Vagina (tissue), 2 donors: ENCODE measurements at regions not wholly inside any gene's neighbourhood (a gene's known extent, or its start where the extent isn't known, plus 50 kb on each side); places are given as distances from the start of the nearest gene placed in this dataset.

Experiments
- DNase-seq, 2 donors: peaks; one replicate each; pipeline ENCODE4 v3.0.0-alpha.2; 2017; ENCODE audit errors: extremely low spot score in 2 of 2
- H3K27ac ChIP-seq: fragments of 200-600 bp; sonication (generic); one replicate; pipeline ENCODE4 v1.5.1; 2019
- H3K27me3 ChIP-seq: fragments of 200-600 bp; sonication (generic); one replicate; pipeline ENCODE4 v1.5.1; 2019
- H3K36me3 ChIP-seq, 2 donors: fragments of 200-600 bp; sonication (generic); one replicate each; pipeline ENCODE4 v1.5.1; 2017 to 2019
- H3K4me1 ChIP-seq: fragments of 200-600 bp; sonication (generic); one replicate; pipeline ENCODE4 v1.5.1; 2019
- H3K4me3 ChIP-seq, 2 donors: fragments of 200-600 bp; sonication (generic); 1 replicate in 1 of 2; 2 replicates in 1 of 2; pipeline ENCODE4 v1.5.1; 2016 to 2019
- H3K9me3 ChIP-seq: fragments of 200-600 bp; sonication (generic); one replicate; pipeline ENCODE4 v1.5.1; 2019
- POLR2A ChIP-seq, 2 donors: fragments of 450-650 bp; IDR thresholded peaks; one replicate each; pipeline ENCODE4 v1.6.1; 2017; ENCODE audit warnings: antibody characterized with exemption in 2 of 2, mild to moderate bottlenecking in 2 of 2, moderate library complexity in 2 of 2
- POLR2AphosphoS5 ChIP-seq, 2 donors: sonication (generic); formaldehyde crosslinking; IDR thresholded peaks; one replicate each; pipeline ENCODE4 v1.9.0; 2017; ENCODE audit warnings: antibody characterized with exemption in 2 of 2, mild to moderate bottlenecking in 2 of 2, low read depth in 1 of 2; ENCODE audit not compliant: insufficient read depth in 1 of 2
- intact Hi-C: fragments of 100-400 bp; cut with DNase I; formaldehyde crosslinking; loops from one replicate; pipeline ENCODE4 v1.15.1; 2023
- TF ChIP-seq, protein P1 (sequence below), 3 experiments: fragments of 450-650 bp in 2 of 3; fragments of 200-600 bp in 1 of 3; sonication (generic) in 1 of 3; IDR thresholded peaks; one replicate each; pipeline ENCODE4 v1.5.1; 2017 to 2019; ENCODE audit warnings: antibody characterized with exemption in 3 of 3, mild to moderate bottlenecking in 2 of 3, moderate library complexity in 2 of 3

DNA sequence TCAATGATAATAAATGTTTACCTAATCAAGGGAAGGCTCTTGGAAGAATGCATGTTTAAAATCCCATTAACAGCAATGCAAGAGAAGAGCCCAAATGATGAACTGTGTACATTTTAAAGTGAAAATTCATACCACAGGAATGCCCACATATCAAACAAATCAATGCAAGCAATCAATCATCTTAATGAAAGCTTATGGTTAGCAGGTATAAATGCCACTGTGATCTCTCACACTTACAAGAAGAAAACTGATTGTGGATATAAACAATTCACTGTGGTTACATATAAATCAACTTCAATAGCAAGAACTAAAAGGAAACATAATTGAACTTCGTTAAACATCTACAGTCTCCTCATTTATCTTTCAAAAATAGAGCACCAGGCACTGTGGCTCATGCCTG is 161.0 kb upstream of the RORB start:
- Histone ChIP-seq H3K4me3 (no peak overlapping the region), H3K9me3 (no peaks in the 10 kb centered on the region), H3K27ac (no peak overlapping the region), H3K27me3 (no peaks in the 10 kb centered on the region), H3K36me3 (no peaks in the 10 kb centered on the region), H3K4me1 (no peaks in the 10 kb centered on the region)
- intact Hi-C loops: no loop called here
- TF ChIP-seq, protein P1, sequence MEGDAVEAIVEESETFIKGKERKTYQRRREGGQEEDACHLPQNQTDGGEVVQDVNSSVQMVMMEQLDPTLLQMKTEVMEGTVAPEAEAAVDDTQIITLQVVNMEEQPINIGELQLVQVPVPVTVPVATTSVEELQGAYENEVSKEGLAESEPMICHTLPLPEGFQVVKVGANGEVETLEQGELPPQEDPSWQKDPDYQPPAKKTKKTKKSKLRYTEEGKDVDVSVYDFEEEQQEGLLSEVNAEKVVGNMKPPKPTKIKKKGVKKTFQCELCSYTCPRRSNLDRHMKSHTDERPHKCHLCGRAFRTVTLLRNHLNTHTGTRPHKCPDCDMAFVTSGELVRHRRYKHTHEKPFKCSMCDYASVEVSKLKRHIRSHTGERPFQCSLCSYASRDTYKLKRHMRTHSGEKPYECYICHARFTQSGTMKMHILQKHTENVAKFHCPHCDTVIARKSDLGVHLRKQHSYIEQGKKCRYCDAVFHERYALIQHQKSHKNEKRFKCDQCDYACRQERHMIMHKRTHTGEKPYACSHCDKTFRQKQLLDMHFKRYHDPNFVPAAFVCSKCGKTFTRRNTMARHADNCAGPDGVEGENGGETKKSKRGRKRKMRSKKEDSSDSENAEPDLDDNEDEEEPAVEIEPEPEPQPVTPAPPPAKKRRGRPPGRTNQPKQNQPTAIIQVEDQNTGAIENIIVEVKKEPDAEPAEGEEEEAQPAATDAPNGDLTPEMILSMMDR (IDR thresholded peaks at IDR 0.05): no peak
- TF ChIP-seq POLR2A (IDR thresholded peaks at IDR 0.05): no peak
- TF ChIP-seq POLR2AphosphoS5 (IDR thresholded peaks at IDR 0.05; ENCODE audit: insufficient read depth in 1 of 2, low read depth in 1 of 2): no peak
- no peak for DNase-seq

DNA sequence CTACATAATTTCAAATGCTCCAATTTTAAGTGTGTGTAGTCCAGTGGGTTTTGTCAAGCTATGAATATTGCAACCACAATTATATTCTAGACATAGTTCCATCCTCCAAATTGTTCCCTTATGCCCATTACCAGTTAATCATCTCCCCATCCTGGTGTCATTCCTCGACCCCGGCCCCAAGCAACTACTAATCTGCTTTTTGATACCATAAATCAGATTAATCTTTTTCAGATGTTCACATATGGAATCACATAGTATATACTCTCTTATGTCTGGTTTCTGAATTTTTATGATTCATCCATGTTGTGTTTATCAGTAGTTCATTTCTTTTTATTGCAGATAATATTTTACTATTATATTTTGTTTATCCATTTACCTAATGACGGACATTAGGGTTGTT is 148.4 kb upstream of the RORB start:
- H3K27ac ChIP-seq: no peak overlapping the region
- intact Hi-C loops: no loop called here
- H3K9me3 ChIP-seq: no peaks in the 10 kb centered on the region
- no peak for TF ChIP-seq POLR2A (IDR thresholded peaks at IDR 0.05)
- H3K36me3 ChIP-seq: no peaks in the 10 kb centered on the region
- no peak overlapping the region for H3K4me3 ChIP-seq
- H3K27me3 ChIP-seq: no peaks in the 10 kb centered on the region
- H3K4me1 ChIP-seq: no peaks in the 10 kb centered on the region
- DNase-seq: no peak

DNA sequence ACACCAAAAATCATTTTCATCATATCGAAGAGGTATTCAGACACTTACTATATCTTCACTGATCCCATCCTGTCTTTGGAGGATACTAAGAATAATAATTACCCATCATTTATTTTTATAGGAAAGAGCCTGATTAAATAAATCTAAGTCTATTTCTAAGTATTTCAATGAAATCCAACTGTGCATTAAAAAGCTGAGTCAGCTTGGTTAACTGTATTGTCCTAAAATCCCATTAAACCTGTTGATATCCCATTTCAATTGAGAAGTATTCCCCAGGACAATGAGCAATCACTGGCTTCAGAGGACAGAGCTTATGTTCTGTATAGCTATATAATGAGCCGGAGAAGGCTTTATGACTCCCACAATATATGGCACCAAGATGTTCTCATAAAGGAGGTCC is 142.0 kb upstream of the RORB start:
- intact Hi-C loops: no loop called here
- H3K27me3 ChIP-seq: no peaks in the 10 kb centered on the region
- H3K9me3 ChIP-seq: no peaks in the 10 kb centered on the region
- TF ChIP-seq POLR2AphosphoS5 (IDR thresholded peaks at IDR 0.05; ENCODE audit: insufficient read depth in 1 of 2, low read depth in 1 of 2) (no peak), POLR2A (IDR thresholded peaks at IDR 0.05) (no peak)
- TF ChIP-seq, protein P1 (IDR thresholded peaks at IDR 0.05): no peak
- no peaks in the 10 kb centered on the region for H3K4me1 ChIP-seq
- H3K27ac ChIP-seq: no peak overlapping the region
- no peak for DNase-seq
- no peak overlapping the region for H3K4me3 ChIP-seq
- H3K36me3 ChIP-seq: no peaks in the 10 kb centered on the region

DNA sequence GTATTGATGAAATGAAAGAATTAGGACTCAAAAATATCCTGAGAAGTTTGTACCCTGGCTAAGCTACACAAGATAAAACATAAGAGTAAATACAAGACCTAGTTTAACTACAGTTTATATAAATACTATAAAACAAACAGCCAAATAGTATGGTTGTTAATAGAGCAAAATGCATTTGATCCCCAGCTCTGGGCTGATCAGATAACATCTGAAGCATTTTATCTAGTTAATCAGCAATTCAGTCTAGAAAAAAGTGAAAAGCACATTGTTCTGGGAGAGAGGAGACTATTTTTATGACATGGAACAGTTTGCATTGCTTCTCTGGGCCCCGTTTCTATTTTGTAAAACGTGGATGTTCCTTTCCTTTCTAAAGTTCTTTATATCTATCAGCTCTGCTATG is 139.6 kb upstream of the RORB start:
- Histone ChIP-seq H3K4me1 (no peaks in the 10 kb centered on the region), H3K27me3 (no peaks in the 10 kb centered on the region), H3K36me3 (no peaks in the 10 kb centered on the region), H3K27ac (no peak overlapping the region), H3K9me3 (no peaks in the 10 kb centered on the region), H3K4me3 (no peak overlapping the region)
- DNase-seq: no peak
- intact Hi-C loops: no loop called here
- TF ChIP-seq, protein P1 (IDR thresholded peaks at IDR 0.05): no peak
- TF ChIP-seq POLR2AphosphoS5 (IDR thresholded peaks at IDR 0.05; ENCODE audit: insufficient read depth in 1 of 2, low read depth in 1 of 2) (no peak), POLR2A (IDR thresholded peaks at IDR 0.05) (no peak)

DNA sequence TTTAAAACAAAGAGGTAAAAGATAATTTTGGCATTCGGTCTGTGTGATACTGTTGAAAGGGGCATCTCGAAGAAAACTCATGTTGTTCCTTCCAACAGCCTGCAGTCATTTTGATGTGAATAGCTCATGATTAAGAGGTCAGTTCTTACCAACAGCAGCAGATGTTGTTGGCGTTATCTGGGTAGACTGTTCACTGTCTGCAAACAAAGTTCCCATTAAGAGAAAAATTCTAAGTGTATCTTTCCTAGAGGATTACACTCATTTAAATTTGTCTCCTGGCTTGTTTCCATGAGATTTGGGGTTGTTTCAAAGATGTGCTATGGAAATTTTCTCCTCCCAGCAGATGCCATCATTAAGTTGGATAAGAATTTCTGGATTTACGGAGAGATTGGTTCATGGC is 138.2 kb upstream of the RORB start:
- Histone ChIP-seq H3K36me3 (no peaks in the 10 kb centered on the region), H3K9me3 (no peaks in the 10 kb centered on the region), H3K4me3 (no peak overlapping the region), H3K27ac (no peak overlapping the region), H3K27me3 (no peaks in the 10 kb centered on the region), H3K4me1 (no peaks in the 10 kb centered on the region)
- intact Hi-C loops: no loop called here
- TF ChIP-seq POLR2A (IDR thresholded peaks at IDR 0.05): no peak
- TF ChIP-seq, protein P1 (IDR thresholded peaks at IDR 0.05): no peak
- TF ChIP-seq POLR2AphosphoS5 (IDR thresholded peaks at IDR 0.05; ENCODE audit: insufficient read depth in 1 of 2, low read depth in 1 of 2): no peak
- DNase-seq: no peak

DNA sequence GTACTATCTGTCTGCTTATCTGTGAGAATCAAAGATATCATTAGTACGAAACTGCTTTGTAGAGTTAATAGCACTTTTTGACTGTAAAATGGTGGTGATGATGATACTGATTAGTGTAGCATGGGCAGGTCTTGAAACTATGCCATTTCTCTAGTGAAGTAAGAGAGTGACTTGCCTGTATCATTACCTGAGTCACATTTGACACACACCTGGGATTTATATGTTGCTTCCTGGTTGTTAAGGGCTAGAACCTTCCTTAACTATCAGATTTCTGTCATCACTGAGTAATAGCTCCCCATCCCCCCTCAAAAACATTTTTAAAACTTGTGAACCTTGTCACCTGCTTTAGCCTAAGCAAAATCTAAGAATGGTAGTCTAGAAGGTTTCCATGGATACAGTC is 135.6 kb upstream of the RORB start:
- DNase-seq: no peak
- Histone ChIP-seq H3K4me3 (no peak overlapping the region), H3K36me3 (no peaks in the 10 kb centered on the region), H3K9me3 (no peaks in the 10 kb centered on the region), H3K27ac (no peak overlapping the region), H3K27me3 (no peaks in the 10 kb centered on the region), H3K4me1 (no peaks in the 10 kb centered on the region)
- TF ChIP-seq POLR2A (IDR thresholded peaks at IDR 0.05) (no peak), POLR2AphosphoS5 (IDR thresholded peaks at IDR 0.05; ENCODE audit: insufficient read depth in 1 of 2, low read depth in 1 of 2) (no peak)
- TF ChIP-seq, protein P1 (IDR thresholded peaks at IDR 0.05): no peak
- intact Hi-C loops: no loop called here
